ENCODE measurements at regions not wholly inside any gene's neighbourhood (a gene's known extent, or its start where the extent isn't known, plus 50 kb on each side); places are given as distances from the start of the nearest gene placed in this dataset.

DNA sequence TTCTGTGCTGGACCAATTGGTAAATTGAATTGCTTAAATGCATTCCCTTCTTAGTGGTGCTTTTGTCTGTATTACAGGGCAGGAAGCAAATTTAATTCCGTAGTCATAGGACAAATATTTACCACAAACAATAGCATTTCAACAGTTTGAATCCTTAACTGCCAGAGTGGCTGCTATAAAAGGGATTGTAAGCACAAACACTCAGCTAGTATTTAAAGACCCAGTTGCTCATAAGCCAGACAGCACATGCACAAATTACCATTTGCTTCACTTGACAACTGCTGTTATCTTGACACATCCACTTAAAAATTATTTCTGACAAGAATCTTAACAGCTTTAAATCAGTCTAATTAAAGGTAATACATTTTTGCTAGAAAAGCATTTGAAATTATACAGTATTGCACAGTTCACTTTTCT, 490.2 kb upstream of the ADAMTS9 start (continued):
- TF ChIP-seq, protein P1, sequence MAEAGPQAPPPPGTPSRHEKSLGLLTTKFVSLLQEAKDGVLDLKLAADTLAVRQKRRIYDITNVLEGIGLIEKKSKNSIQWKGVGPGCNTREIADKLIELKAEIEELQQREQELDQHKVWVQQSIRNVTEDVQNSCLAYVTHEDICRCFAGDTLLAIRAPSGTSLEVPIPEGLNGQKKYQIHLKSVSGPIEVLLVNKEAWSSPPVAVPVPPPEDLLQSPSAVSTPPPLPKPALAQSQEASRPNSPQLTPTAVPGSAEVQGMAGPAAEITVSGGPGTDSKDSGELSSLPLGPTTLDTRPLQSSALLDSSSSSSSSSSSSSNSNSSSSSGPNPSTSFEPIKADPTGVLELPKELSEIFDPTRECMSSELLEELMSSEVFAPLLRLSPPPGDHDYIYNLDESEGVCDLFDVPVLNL (IDR thresholded peaks at IDR 0.05; ENCODE audit: low read depth, low read length), result no peak

DNA sequence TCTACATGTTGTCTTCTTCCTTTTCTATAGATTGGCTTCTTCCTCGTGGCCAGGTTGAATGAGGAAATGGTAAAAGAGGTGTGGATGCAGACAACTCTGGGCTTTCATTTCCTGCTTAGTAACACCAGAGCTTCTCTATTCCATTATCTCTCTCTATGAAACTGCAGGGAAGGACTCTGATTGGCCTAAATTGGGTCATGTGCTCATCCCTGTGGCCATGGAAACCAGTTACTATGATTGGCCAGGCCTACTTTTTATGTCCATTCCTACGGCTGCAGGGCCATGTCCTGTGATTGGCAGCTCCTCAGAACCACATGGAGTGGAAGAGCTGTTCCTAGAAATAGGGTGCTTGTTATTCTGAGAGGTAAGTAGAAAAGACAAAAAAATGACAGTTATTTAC, 486.9 kb upstream of the ADAMTS9 start:
- no peak overlapping the region for H3K9ac ChIP-seq (ENCODE audit: control insufficient read depth, insufficient read depth, low read length)
- POLR2A ChIA-PET, result no interaction called here
- FAIRE-seq, result no peak
- no peak for TF ChIP-seq RCOR1 (conservative IDR thresholded peaks at IDR 0.05; ENCODE audit: low read depth, low read length)
- TF ChIP-seq, protein P2, sequence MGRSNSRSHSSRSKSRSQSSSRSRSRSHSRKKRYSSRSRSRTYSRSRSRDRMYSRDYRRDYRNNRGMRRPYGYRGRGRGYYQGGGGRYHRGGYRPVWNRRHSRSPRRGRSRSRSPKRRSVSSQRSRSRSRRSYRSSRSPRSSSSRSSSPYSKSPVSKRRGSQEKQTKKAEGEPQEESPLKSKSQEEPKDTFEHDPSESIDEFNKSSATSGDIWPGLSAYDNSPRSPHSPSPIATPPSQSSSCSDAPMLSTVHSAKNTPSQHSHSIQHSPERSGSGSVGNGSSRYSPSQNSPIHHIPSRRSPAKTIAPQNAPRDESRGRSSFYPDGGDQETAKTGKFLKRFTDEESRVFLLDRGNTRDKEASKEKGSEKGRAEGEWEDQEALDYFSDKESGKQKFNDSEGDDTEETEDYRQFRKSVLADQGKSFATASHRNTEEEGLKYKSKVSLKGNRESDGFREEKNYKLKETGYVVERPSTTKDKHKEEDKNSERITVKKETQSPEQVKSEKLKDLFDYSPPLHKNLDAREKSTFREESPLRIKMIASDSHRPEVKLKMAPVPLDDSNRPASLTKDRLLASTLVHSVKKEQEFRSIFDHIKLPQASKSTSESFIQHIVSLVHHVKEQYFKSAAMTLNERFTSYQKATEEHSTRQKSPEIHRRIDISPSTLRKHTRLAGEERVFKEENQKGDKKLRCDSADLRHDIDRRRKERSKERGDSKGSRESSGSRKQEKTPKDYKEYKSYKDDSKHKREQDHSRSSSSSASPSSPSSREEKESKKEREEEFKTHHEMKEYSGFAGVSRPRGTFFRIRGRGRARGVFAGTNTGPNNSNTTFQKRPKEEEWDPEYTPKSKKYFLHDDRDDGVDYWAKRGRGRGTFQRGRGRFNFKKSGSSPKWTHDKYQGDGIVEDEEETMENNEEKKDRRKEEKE (IDR thresholded peaks at IDR 0.05), result no peak
- no peak for TF ChIP-seq FOXK2 (IDR thresholded peaks at IDR 0.05)
- no peak for TF ChIP-seq TCF7 (IDR thresholded peaks at IDR 0.05; ENCODE audit: borderline replicate concordance)
- no peak for TF ChIP-seq IKZF1 (conservative IDR thresholded peaks at IDR 0.05)
- TF ChIP-seq, protein P3, sequence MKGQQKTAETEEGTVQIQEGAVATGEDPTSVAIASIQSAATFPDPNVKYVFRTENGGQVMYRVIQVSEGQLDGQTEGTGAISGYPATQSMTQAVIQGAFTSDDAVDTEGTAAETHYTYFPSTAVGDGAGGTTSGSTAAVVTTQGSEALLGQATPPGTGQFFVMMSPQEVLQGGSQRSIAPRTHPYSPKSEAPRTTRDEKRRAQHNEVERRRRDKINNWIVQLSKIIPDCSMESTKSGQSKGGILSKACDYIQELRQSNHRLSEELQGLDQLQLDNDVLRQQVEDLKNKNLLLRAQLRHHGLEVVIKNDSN (IDR thresholded peaks at IDR 0.05; ENCODE audit: borderline replicate concordance, extremely low read length, insufficient read depth, low read depth, low read length), result no peak
- TF ChIP-seq, protein P4, sequence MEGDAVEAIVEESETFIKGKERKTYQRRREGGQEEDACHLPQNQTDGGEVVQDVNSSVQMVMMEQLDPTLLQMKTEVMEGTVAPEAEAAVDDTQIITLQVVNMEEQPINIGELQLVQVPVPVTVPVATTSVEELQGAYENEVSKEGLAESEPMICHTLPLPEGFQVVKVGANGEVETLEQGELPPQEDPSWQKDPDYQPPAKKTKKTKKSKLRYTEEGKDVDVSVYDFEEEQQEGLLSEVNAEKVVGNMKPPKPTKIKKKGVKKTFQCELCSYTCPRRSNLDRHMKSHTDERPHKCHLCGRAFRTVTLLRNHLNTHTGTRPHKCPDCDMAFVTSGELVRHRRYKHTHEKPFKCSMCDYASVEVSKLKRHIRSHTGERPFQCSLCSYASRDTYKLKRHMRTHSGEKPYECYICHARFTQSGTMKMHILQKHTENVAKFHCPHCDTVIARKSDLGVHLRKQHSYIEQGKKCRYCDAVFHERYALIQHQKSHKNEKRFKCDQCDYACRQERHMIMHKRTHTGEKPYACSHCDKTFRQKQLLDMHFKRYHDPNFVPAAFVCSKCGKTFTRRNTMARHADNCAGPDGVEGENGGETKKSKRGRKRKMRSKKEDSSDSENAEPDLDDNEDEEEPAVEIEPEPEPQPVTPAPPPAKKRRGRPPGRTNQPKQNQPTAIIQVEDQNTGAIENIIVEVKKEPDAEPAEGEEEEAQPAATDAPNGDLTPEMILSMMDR (IDR thresholded peaks at IDR 0.05 in 2 of 3, conservative IDR thresholded peaks at IDR 0.05 in 1 of 3; ENCODE audit: control insufficient read depth in 2 of 3, extremely low read depth in 1 of 3, insufficient read depth in 1 of 3, low read depth in 3 of 3, low read length in 3 of 3), result no peak
- TF ChIP-seq, protein P5, sequence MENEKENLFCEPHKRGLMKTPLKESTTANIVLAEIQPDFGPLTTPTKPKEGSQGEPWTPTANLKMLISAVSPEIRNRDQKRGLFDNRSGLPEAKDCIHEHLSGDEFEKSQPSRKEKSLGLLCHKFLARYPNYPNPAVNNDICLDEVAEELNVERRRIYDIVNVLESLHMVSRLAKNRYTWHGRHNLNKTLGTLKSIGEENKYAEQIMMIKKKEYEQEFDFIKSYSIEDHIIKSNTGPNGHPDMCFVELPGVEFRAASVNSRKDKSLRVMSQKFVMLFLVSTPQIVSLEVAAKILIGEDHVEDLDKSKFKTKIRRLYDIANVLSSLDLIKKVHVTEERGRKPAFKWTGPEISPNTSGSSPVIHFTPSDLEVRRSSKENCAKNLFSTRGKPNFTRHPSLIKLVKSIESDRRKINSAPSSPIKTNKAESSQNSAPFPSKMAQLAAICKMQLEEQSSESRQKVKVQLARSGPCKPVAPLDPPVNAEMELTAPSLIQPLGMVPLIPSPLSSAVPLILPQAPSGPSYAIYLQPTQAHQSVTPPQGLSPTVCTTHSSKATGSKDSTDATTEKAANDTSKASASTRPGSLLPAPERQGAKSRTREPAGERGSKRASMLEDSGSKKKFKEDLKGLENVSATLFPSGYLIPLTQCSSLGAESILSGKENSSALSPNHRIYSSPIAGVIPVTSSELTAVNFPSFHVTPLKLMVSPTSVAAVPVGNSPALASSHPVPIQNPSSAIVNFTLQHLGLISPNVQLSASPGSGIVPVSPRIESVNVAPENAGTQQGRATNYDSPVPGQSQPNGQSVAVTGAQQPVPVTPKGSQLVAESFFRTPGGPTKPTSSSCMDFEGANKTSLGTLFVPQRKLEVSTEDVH (IDR thresholded peaks at IDR 0.05; ENCODE audit: low read depth, partially characterized antibody), result no peak
- no peak for TF ChIP-seq NR2F1 (conservative IDR thresholded peaks at IDR 0.05)
- no peak for TF ChIP-seq MXI1 (IDR thresholded peaks at IDR 0.05; ENCODE audit: low read depth, low read length)
- no peak for TF ChIP-seq CHD4 (IDR thresholded peaks at IDR 0.05)

More for the DNA sequence above, 486.9 kb upstream of the ADAMTS9 start:
- ChIA-PET RAD21 (ENCODE audit: unreplicated experiment) (no interaction called here), CTCF (no interaction called here), SMC1A (ENCODE audit: uncharacterized antibody, unreplicated experiment) (no interaction called here)
- DNase-seq (ENCODE audit: low read depth, low spot score) (no peak), ATAC-seq (no peak)
- H3K79me2 ChIP-seq (ENCODE audit: control insufficient read depth, insufficient read depth, low read length), result no peaks in the 10 kb centered on the region
- H3K9me3 ChIP-seq (replicated peaks; ENCODE audit: control insufficient read depth, insufficient read depth, low read length), result no peaks in the 10 kb centered on the region
- H3K4me3 ChIP-seq, result no peak overlapping the region
- WGBS (ENCODE audit: insufficient coverage, insufficient replicate concordance, low lambda C conversion rate, missing lambda C conversion rate), result 13% methylated on average over 2 of the region's 2 CpGs
- no peaks in the 10 kb centered on the region for H3K27me3 ChIP-seq (replicated peaks in 1 of 2; ENCODE audit: control insufficient read depth in 2 of 2, insufficient read depth in 2 of 2, low read length in 1 of 2)
- H3K27ac ChIP-seq (ENCODE audit: control insufficient read depth, insufficient read depth), result no peak overlapping the region
- no peaks in the 10 kb centered on the region for H4K20me1 ChIP-seq (ENCODE audit: control insufficient read depth, insufficient read depth)
- no peak overlapping the region for H3K4me2 ChIP-seq (ENCODE audit: control insufficient read depth, insufficient read depth)
- H3K36me3 ChIP-seq (ENCODE audit: control insufficient read depth in 2 of 2, insufficient read depth in 2 of 2, low read length in 1 of 2), result no peaks in the 10 kb centered on the region
- intact Hi-C loops (cut with micrococcal nuclease; ENCODE audit: unreplicated experiment) (loop anchor here (5.0 kb wide), 1 partner anchor 642 kb away; no protein-coding TSS in a partner anchor), in situ Hi-C loops (cut with MboI) (no loop called here)
- no peak overlapping the region for H2AFZ ChIP-seq (ENCODE audit: control insufficient read depth, low read depth, low read length)
- H3K4me1 ChIP-seq (ENCODE audit: control insufficient read depth, insufficient read depth, low read length), result no peaks in the 10 kb centered on the region
- BruUV-seq (replicated peaks), result no TSS peak

All from GM12878 (cell line).